Neural cell (in vitro differentiated cells): ENCODE measurements at regions not wholly inside any gene's neighbourhood (a gene's known extent, or its start where the extent isn't known, plus 50 kb on each side); places are given as distances from the start of the nearest gene placed in this dataset.

Experiments
- H2AFZ ChIP-seq: fragments of 200-600, 300-800 bp; sonication (generic), shearing (Covaris generic); 2 replicates; pipeline ENCODE4 v1.6.0; 2014; ENCODE audit warnings: low read depth, mild to moderate bottlenecking, antibody characterized with exemption, low read length, moderate library complexity
- H3F3A ChIP-seq: fragments of 200-600 bp; shearing (Covaris generic); 2 replicates; pipeline ENCODE4 v1.6.1; 2016; ENCODE audit warnings: mild to moderate bottlenecking, moderate library complexity, mixed read lengths, antibody characterized with exemption, low read length; ENCODE audit not compliant: insufficient read depth, poor library complexity, severe bottlenecking
- H3K27ac ChIP-seq: fragments of 200-600, 300-800 bp; sonication (generic), shearing (Covaris generic); 2 replicates; pipeline ENCODE4 v1.5.1; 2014; ENCODE audit warnings: mild to moderate bottlenecking, low read length, moderate library complexity
- H3K27me3 ChIP-seq: fragments of 300-800, 200-600 bp; sonication (generic), shearing (Covaris generic); 2 replicates; pipeline ENCODE4 v1.6.0; 2014; ENCODE audit warnings: mild to moderate bottlenecking, low read depth, low read length, moderate library complexity; ENCODE audit not compliant: insufficient read depth
- H3K36me3 ChIP-seq: fragments of 300-800, 200-600 bp; sonication (generic), shearing (Covaris generic); 2 replicates; pipeline ENCODE4 v1.5.1; 2014; ENCODE audit warnings: mild to moderate bottlenecking, antibody characterized with exemption, low read length, moderate library complexity; ENCODE audit not compliant: insufficient read depth
- H3K4me2 ChIP-seq: fragments of 300-800, 200-600 bp; sonication (generic), shearing (Covaris generic); 2 replicates; pipeline ENCODE4 v1.6.0; 2014; ENCODE audit warnings: mild to moderate bottlenecking, low read length
- H3K4me3 ChIP-seq: fragments of 300-800, 200-600 bp; sonication (generic), shearing (Covaris generic); 2 replicates; pipeline ENCODE4 v1.5.1; 2014; ENCODE audit warnings: mild to moderate bottlenecking, low read length, moderate library complexity
- H3K79me2 ChIP-seq: fragments of 200-600 bp; shearing (Covaris generic); replicated peaks from 2 replicates; pipeline ENCODE4 v1.6.0; 2014; ENCODE audit warnings: mild to moderate bottlenecking, low read length, moderate library complexity; ENCODE audit not compliant: insufficient read depth
- H3K9ac ChIP-seq: fragments of 300-800, 200-600 bp; sonication (generic), shearing (Covaris generic); 2 replicates; pipeline ENCODE4 v1.6.1; 2016; ENCODE audit warnings: mild to moderate bottlenecking, low read length, mixed read lengths
- H3K9me2 ChIP-seq: fragments of 200-600 bp; shearing (Covaris generic); 2 replicates; pipeline ENCODE4 v1.6.1; 2016; ENCODE audit warnings: mild to moderate bottlenecking, low read length, mixed read lengths; ENCODE audit not compliant: insufficient read depth
- H3K9me3 ChIP-seq: fragments of 200-600, 300-800 bp; sonication (generic), shearing (Covaris generic); 2 replicates; pipeline ENCODE4 v1.6.1; 2016; ENCODE audit warnings: mild to moderate bottlenecking, mixed run types, low read length, moderate library complexity, mixed read lengths
- H4K20me1 ChIP-seq: fragments of 200-600 bp; shearing (Covaris generic); 2 replicates; pipeline ENCODE4 v1.6.1; 2016; ENCODE audit warnings: mild to moderate bottlenecking, mixed run types; ENCODE audit not compliant: insufficient read depth
- EP300 ChIP-seq: fragments of 450-650 bp; conservative IDR thresholded peaks from 2 replicates; pipeline ENCODE4 v1.6.1; 2014; ENCODE audit warnings: antibody characterized with exemption, mild to moderate bottlenecking, moderate library complexity; ENCODE audit not compliant: poor library complexity, severe bottlenecking
- EZH2 ChIP-seq: fragments of 200-600, 300-800 bp; shearing (Covaris generic), sonication (generic); IDR thresholded peaks from 2 replicates; pipeline ENCODE4 v1.6.1; 2014; ENCODE audit warnings: antibody characterized with exemption, low read length, borderline replicate concordance, mild to moderate bottlenecking; ENCODE audit not compliant: insufficient read depth, poor library complexity, severe bottlenecking
- MXI1 ChIP-seq: fragments of 450-650 bp; conservative IDR thresholded peaks from 2 replicates; pipeline ENCODE4 v1.6.1; 2014; ENCODE audit warnings: antibody characterized with exemption, mild to moderate bottlenecking; ENCODE audit not compliant: poor library complexity, severe bottlenecking
- POLR2AphosphoS5 ChIP-seq: IDR thresholded peaks from 2 replicates; pipeline ENCODE4 v1.6.1; 2012
- RAD21 ChIP-seq: fragments of 450-650 bp; conservative IDR thresholded peaks from 2 replicates; pipeline ENCODE4 v1.6.1; 2014; ENCODE audit warnings: antibody characterized with exemption, mild to moderate bottlenecking, moderate library complexity
- SMC3 ChIP-seq: fragments of 450-650 bp; conservative IDR thresholded peaks from 2 replicates; pipeline ENCODE4 v1.6.1; 2014; ENCODE audit warnings: antibody characterized with exemption, mild to moderate bottlenecking, moderate library complexity; ENCODE audit not compliant: poor library complexity
- TAF1 ChIP-seq: IDR thresholded peaks from 2 replicates; pipeline ENCODE4 v1.6.1; 2012; ENCODE audit warnings: low read depth
- TF ChIP-seq, protein P1 (sequence below): fragments of 450-650 bp; IDR thresholded peaks from 2 replicates; pipeline ENCODE4 v1.5.1; 2014; ENCODE audit warnings: antibody characterized with exemption, mild to moderate bottlenecking, moderate library complexity; ENCODE audit not compliant: poor library complexity, severe bottlenecking
- TF ChIP-seq, protein P2 (sequence below): IDR thresholded peaks from 2 replicates; pipeline ENCODE4 v1.6.1; 2012; ENCODE audit warnings: borderline replicate concordance

DNA sequence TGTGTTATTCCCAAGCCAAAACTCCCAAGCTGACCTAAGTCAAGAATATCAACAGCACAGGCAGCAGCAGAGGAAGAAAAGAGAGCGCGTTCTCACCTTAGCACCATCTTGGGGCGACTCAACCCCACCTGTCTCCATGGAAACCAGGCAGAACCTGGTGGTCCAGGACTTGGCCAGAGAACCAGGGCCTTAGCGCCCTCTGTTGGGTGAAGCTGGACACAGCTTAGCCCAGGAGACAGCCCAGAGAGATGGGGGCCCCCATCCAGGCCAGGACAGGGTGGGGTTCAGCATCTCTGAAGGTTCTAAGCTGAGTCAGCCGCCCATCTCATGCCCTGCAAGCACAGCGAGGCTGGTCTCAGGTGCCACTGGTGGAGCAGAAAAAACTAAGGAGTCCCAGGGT is 60.1 kb upstream of the TMEM132E start:
- no peaks in the 10 kb centered on the region for H3K9me3 ChIP-seq
- H4K20me1 ChIP-seq: no peaks in the 10 kb centered on the region
- no peak overlapping the region for H2AFZ ChIP-seq
- H3K36me3 ChIP-seq: no peaks in the 10 kb centered on the region
- H3K79me2 ChIP-seq: no peaks in the 10 kb centered on the region
- TF ChIP-seq, protein P1, sequence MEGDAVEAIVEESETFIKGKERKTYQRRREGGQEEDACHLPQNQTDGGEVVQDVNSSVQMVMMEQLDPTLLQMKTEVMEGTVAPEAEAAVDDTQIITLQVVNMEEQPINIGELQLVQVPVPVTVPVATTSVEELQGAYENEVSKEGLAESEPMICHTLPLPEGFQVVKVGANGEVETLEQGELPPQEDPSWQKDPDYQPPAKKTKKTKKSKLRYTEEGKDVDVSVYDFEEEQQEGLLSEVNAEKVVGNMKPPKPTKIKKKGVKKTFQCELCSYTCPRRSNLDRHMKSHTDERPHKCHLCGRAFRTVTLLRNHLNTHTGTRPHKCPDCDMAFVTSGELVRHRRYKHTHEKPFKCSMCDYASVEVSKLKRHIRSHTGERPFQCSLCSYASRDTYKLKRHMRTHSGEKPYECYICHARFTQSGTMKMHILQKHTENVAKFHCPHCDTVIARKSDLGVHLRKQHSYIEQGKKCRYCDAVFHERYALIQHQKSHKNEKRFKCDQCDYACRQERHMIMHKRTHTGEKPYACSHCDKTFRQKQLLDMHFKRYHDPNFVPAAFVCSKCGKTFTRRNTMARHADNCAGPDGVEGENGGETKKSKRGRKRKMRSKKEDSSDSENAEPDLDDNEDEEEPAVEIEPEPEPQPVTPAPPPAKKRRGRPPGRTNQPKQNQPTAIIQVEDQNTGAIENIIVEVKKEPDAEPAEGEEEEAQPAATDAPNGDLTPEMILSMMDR: peak; percentile 25
- TF ChIP-seq MXI1 (no peak), POLR2AphosphoS5 (no peak), EP300 (no peak), SMC3 (no peak), EZH2 (no peak)
- no peak overlapping the region for H3K4me3 ChIP-seq
- H3K9ac ChIP-seq: no peak overlapping the region
- H3K27me3 ChIP-seq: no peaks in the 10 kb centered on the region
- no peak overlapping the region for H3K27ac ChIP-seq
- no peaks in the 10 kb centered on the region for H3K9me2 ChIP-seq
- H3K4me2 ChIP-seq: no peak overlapping the region
- no peaks in the 10 kb centered on the region for H3F3A ChIP-seq

DNA sequence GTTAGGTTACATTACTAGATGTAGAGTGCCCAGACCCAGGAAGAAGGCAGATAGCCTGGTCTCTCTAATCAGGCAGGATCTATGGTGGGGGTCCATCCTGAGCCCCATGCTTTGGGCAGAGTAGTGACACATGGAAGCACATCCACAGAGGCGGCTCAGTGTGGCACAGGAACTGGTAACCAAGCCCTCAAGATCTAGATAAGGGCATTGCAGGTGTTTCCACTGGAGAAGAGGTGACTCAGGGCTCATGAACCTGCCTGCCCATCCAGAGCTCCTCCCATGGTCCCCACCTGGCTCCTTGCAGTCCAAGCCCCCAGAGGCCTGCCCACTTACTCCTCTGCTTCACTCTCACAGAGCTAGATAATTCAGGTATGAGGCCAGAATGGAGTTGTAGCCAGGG is 62.0 kb upstream of the TMEM132E start:
- Histone ChIP-seq H4K20me1 (no peaks in the 10 kb centered on the region), H3K36me3 (no peaks in the 10 kb centered on the region), H2AFZ (no peak overlapping the region), H3K4me2 (no peak overlapping the region), H3K27me3 (no peaks in the 10 kb centered on the region), H3K9me3 (no peaks in the 10 kb centered on the region), H3F3A (no peaks in the 10 kb centered on the region), H3K9ac (no peak overlapping the region), H3K27ac (no peak overlapping the region), H3K4me3 (no peak overlapping the region), H3K9me2 (no peaks in the 10 kb centered on the region), H3K79me2 (no peaks in the 10 kb centered on the region)
- TF ChIP-seq RAD21 (no peak), MXI1 (no peak), TAF1 (no peak), EZH2 (no peak), SMC3 (no peak), POLR2AphosphoS5 (no peak), EP300 (no peak)
- TF ChIP-seq, protein P1: no peak
- TF ChIP-seq, protein P2, sequence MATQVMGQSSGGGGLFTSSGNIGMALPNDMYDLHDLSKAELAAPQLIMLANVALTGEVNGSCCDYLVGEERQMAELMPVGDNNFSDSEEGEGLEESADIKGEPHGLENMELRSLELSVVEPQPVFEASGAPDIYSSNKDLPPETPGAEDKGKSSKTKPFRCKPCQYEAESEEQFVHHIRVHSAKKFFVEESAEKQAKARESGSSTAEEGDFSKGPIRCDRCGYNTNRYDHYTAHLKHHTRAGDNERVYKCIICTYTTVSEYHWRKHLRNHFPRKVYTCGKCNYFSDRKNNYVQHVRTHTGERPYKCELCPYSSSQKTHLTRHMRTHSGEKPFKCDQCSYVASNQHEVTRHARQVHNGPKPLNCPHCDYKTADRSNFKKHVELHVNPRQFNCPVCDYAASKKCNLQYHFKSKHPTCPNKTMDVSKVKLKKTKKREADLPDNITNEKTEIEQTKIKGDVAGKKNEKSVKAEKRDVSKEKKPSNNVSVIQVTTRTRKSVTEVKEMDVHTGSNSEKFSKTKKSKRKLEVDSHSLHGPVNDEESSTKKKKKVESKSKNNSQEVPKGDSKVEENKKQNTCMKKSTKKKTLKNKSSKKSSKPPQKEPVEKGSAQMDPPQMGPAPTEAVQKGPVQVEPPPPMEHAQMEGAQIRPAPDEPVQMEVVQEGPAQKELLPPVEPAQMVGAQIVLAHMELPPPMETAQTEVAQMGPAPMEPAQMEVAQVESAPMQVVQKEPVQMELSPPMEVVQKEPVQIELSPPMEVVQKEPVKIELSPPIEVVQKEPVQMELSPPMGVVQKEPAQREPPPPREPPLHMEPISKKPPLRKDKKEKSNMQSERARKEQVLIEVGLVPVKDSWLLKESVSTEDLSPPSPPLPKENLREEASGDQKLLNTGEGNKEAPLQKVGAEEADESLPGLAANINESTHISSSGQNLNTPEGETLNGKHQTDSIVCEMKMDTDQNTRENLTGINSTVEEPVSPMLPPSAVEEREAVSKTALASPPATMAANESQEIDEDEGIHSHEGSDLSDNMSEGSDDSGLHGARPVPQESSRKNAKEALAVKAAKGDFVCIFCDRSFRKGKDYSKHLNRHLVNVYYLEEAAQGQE: no peak
